SW480 (cell line): ENCODE measurements at regions not wholly inside any gene's neighbourhood (a gene's known extent, or its start where the extent isn't known, plus 50 kb on each side); places are given as distances from the start of the nearest gene placed in this dataset.

ENCODE experiments used
- DNase-seq: peaks from one replicate; pipeline ENCODE4 v3.0.0-alpha.2; 2016; ENCODE audit warnings: low spot score

DNA sequence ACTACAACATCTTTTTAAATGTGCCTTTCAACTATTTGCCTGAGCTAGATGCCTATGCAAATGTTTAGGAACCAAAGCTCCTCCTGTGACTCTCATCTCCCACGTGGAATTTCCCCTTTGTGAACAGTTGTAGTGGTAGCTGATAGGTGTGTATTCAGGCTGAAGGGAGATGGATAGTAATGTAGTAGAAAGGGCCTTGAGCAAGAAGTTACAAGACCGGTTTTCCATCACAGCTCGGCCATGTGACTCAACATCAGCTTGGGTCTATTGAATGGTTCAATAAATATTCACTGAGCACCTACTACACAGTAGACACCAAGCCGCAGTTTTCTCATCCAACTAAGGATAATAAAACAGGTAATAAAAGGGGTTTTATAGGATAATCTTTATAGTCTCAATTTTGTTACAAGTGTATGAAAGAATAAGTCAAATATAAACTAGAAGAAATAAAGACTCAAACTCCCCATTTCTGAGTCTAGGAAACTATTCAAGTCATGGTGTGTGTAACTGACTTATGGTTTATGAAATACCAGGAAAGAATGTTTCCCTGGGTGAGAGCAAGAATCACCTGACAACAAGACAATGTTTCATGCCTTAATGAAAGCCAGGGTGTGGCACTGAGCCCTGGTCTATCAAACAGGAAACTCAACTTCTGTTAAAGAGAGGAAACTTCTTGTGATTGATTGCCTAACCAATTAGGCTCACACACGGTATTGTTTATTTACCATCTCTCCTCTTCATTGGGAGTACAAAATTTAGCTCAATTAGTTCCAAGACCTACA, 187.1 kb upstream of the SPEF2 start:
- DNase-seq: no peak

DNA sequence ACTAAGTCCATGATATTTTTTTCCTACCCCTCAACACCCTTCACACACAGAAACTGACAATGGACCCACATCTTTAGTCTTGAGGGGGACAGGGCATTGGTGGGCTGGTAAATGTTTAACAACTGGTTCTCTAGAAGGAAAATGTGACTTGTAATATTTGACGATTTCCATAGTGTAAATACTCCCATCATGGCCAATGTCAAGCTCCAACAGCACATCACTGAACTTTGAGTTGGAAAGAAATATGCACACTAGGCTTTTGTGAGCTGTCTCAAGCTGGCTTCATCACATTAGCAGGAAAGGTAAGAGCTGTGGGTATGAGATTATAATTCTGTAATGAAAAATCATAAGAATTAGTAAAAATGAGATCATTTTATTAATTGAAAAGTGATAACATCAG, 189.9 kb upstream of the PRLR start:
- DNase-seq: no peak

DNA sequence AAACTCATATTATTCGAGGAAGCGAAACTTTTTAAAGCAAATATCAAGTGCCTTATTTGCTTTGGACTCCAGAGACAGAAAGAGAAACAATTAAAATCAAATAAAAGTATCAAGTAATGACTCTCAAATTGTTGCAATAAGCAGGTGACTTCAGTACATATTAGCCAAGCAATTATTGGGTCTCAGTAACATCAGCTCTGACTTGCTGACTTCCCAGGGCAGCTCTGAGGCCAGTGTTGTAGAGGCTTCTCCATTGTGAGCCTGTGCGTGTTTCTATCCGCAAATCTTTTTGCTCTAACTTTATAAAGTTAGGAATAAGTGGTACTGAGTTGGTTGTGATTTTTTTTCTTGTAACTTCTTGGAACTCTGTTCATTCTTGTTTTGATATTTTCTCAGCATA, 186.8 kb upstream of the PRLR start:
- no peak for DNase-seq

DNA sequence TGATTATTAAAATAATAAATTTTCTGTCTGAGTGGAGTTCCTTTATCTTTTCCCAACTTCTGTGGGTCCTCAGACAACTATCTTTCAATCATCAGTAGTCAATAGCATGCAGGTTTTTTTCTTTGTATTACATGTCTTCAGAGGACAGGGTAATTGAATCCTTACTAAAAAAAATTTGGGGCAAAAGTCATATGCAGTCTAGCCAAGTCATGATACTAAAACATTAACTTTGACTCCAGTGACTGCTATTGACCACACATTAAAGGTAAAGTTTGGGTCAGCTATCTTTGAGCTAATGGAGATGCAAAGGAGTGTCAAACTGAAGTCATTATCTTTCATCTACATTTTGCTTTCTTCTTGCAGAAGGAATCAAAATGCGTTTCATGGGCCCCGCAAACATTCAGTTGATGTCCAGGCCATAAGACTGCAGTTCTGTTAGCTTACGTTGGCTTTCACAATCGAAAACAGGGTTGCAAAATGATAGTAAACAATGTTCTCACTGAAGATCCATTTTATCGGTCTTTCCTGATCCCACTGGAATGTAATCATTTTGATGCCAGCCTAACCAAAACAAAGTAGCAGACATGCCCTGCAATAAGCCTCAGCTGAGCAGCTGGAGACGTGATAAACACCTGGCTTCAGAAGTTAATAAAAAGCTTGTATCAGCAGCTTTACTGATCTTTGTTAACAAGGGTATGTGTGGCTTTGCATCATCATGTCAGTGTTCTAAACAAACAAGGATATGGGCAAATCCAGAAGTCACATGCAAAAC, 186.1 kb upstream of the PRLR start:
- DNase-seq: peak; percentile 14

DNA sequence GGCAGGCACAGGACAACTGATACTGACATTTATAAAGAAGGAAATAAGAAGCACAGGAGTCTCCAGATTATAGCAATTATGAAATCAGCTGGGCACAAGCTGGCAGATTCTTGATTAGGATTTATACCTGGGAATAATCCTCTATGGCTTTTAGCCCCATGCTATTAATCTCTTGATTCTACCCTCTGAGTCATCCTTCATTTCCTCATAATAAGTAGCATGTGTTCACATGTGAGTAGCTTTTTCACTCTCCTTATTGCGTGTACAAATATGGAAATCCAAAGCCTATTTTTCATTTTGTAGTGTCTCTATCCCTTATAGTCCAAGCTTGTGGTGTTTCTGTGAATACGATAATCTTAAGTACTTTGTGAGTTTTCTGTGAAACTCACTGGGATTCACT, 185.0 kb upstream of the PRLR start:
- no peak for DNase-seq

DNA sequence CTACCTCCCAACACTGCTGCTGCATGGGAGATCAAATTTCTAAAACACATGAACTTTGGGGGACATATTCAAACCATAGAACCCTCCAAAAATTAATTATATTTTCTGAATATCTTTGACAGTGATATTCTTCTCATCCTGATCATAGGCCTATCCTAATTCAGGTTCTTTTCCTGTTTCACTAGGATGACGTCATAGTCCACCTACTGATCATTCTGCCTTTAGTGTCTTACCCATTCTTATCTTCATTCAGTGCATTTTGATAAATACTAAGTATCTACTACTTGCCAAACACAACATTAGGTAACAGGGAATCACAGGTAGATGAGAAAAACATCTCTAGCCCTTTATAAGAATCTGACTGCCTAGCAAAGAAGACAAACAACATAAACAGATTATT, 179.1 kb upstream of the PRLR start:
- DNase-seq: no peak

DNA sequence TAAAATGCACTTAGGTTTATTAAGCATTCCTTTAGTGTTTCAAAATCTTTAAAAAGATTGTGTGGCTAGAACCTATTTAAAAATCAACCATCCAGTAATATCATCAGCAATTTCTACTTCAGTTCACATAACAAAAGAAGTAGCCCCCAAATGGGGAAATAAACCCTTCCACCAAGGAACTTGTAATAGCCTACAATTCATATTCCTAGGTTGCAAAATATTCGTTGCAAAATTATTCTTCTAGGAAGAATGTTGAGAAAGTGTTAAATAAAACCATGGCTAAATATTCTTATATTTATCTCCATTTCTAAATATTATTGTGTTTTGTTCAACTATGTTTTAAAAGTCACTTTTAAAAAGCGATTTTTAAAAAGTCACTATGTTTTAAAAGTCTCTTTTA, 177.9 kb upstream of the PRLR start:
- DNase-seq: no peak

DNA sequence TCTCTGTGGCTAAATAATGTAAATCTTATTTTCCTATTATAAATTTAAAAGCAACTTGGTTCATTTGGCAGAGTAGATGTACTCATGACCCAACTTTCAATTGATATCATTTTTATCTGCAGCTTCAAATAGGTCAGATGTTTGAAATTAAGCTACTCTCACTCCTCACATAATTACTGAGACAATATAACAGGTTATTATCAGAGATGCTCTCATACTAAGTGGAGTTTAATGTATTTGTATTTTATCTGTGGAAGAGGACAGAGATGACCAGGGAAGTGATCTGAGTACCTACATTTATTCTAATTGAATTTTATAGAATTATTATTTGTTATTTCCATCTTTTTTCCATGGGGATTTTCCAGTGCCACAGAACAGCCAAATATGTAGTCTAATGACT, 177.4 kb upstream of the PRLR start:
- no peak for DNase-seq

DNA sequence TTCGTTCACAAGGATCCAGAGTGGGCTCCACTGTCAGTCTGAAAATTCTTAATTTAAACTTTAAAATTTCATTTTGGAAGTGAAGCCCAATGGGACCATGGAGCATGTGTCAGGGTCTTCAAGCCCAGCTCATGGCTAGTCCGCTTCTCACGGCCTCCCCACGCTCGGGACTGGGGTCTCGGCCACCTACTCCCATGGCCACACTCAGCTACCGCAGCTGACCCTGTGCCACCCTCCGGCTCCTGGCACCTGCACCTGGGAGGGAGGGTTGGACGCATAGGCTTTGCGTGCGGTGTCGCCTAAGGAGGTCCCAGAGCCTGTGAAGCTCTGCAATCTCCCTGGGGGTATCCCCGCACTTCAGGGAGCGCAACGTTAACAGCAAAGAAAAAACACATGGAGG, 175.7 kb upstream of the PRLR start:
- DNase-seq: no peak

DNA sequence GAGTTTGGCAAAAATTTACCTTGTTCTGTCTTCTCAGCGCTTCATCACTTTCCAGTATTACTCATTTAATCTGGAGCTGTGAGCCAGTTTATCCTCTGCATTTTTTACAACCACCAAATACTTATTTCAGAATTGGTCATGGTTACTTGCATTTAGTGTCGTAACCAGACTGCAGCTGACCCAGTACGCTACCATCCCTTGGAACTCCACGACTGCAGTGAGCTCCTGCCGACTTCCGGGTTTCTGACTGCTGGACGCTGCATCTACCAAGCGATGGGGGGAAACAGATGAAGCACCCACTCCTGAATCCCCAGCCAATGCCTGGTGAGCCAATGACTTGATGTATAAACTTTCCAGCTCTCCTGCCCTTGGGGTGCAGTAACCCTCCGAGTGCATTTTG, 174.4 kb upstream of the PRLR start:
- no peak for DNase-seq

DNA sequence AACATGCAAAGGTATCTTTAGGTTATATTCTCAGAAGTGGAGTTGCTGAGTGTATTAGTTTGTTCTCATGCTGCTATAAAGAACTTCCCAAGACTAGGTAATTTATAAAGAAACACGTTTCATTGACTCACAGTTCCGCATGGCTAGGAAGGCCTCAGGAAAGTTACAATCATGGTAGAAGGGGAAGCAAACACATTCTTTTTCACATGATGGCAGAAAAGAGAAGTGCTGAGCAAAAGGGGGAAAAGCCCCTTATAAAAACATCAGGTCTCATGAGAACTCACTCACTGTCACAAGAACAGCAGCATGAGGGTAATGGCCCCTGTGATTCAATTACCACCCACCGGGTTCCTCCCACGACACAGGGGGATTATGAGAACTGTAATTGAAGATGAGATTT, 163.6 kb upstream of the PRLR start:
- no peak for DNase-seq

DNA sequence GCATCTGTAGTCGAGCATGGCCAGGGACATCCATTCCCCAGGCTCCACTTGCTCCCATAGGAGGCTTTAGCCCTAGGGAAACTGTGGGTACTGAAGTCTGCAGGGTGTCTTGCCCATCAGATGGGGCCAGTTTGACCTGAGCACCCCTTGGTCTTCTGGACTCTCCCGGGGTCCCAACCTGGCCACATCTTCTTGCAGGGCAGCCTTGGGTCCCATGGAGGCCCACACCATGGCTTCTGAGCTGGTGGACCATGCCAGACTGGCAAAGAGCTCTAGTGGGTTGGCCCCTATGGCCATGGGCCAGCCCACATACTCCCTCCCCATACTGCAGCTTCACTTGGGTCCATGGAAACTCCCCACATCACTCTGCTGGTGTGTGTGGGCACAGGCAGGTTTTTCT, 154.4 kb upstream of the PRLR start:
- no peak for DNase-seq

DNA sequence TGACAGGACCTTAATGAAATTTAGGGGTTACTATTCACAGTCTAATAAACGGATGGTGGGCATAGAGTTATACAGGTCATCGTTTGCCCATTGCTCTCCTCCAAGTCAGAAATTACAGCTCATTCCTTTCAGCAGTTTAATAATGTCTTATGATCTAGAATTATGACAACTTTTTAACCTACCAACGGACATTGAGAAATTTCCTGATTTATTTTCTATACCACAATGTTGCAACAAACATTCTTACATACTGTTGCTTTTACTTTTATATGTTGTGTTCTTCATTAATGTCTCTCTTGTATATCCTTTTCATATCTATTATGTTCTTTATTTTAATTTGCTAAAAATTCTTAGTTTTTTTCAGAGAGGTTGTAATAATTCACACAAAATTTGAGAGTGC, 152.8 kb upstream of the PRLR start:
- no peak for DNase-seq

DNA sequence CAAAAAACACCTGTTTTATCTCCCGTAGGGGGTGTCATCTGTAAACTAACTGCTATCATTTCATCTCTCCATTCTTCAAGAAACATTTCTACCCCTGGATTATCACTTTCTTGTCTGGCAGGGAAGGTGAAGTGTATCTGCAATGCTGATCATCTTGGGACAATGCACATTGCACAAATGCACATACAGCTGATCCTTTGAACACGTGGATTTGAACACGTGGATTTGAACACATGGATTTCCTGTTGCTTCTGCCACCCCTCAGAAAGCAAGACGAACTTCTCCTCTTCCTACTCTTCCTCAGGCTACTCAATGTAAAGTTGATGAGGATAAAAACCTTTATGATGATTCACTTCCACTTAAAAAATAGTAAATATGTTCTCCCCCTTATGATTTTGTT, 147.4 kb upstream of the PRLR start:
- DNase-seq: no peak

DNA sequence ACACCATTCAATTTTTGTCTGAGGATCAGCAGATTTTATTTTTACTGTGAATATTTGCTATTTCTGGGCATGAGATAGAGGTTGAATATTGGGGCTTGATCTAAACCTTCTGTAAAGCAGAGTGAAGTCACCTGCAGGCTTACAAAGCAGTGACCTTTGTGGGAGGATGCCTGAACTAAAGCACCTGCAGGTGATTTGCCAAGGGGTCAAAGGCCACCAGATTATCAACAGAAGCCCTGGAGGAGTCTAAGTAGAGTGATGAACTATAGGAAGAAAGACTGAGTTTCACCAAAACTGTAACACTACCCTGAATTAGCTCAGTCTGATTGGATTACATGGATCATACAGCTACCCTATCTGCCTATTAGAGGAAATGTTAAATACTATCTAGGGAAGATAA, 144.3 kb upstream of the PRLR start:
- no peak for DNase-seq

DNA sequence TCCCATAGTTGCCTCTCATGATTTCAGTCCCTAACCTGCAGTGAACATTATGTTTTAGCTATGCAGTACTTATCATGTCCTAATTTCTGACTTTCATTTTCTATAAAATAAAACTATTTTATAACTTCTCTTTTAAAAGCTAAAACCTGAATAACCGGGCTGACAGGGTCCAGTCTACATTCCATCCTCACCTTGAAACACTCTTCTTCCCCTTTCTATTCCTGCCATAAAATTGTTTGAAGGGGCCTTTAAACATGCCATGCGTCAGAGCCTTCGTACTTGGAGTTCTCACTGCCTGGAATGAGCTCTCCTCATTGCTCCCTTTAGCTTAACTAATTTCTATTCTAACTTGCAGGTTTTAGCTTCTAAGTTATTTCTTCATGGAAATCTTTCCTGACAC, 143.0 kb upstream of the PRLR start:
- DNase-seq: no peak

DNA sequence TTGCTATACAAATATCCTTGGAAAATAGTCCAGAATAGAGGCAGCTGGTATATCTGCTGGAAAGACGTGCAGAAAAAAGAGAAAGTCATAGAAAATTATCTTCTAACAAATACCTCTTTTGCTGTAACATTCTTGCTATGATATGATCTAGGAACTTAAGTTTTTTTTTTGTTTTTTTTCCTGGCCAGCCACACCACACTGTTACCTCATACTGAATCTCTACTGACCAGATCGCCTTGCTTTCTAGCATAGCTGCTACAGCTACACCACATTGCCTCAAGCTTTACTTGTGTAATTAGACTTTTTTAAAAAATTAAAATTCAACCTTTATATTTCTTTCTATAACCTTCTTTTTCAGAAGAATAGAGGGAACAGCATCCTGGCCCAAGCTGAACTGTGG, 142.2 kb upstream of the PRLR start:
- no peak for DNase-seq

DNA sequence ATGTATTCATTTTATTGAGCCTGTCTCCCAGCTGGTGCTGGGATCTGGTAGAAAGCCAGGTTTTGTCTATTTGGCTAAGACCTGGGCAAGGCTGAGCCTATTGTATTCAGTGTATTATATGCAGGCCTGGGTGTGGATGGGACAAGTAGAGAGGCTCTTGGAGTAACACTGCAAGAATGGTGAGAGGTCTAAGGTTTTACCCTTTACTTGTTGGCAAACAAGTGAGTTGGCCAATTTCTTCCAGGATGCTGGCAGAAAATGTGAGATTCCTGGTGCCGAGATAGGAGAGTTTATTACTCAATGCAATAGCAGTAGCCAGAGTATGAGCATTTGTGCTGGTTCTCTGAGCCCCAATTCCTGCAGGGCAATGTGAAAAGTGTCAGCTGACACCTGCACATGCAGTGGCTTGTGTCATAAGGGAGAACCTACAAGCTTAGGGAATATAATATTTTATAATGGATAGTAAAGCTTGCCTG, 141.7 kb upstream of the PRLR start:
- DNase-seq: no peak

DNA sequence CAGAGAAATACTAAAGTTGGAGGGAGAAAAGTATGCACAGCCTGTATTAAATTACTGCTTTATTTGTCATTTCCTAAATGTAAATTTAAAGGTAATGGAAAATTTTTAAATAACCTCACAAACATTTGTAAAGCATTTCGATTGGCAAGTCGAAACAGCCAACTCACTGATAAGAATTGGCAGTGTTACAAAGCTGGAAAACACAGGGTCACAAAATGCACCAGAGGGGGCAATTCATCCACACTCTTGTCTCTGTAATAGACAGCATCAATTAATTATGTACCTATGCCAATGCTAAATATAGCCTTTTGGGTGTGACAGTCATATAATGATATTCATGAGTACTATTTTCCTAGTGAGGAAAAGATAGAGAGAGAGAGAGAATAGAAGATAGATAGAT, 140.6 kb upstream of the PRLR start:
- no peak for DNase-seq

DNA sequence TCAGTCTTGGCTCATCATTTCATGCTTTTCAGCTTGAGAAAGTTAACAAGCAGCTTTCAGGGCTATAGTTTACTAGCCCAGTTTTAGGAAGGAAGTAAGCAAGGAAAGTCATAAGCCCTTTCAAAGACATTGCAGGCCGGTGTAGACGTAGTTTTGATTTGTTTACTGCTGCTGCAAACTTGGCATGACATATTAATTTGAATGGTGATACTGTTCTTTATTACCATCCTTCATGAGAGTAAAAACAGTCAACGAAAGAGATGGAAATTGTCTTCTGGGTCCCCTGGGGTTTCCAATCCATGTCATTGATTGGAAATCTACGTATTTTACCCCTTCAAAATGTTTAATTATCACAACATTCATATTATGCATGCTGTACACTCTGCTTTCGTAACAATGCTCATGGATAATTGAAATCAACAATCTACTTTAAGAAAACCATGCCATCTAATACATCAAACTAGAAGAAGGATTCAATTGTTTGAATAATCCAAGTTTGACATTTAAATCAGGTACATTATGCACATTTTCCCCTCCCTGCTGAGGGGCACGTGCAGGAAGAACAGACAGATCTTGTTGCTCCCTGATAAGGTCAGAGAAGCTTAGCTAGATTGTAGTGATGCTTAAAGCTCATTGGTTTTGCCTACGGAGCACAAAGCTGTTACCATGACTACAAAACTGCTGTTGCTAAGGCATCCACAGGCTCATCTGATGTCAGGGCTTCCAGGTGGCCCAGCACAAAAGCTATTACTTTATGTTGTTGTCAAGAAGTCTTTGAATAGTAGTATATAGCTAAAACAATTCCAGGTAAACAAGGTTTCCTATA, 139.9 kb upstream of the PRLR start:
- no peak for DNase-seq

DNA sequence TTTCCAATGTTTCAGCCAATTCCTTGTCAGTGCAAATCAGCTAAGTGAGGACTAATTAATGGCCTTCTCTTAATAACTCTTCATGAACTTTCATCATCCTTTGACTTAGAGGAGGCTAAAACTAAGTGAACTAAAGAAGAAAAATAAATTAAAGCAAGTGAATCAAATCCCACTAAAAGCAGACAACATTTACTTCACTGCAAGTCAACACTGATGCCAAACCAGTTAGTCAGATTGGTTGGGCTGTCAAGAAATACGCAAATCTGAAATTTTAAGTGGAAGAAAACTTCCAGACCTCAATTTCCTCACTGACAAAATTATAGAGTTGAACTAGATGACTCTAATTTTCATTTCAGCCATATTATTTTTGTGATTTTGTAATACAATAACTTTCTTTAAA, 137.2 kb upstream of the PRLR start:
- no peak for DNase-seq

DNA sequence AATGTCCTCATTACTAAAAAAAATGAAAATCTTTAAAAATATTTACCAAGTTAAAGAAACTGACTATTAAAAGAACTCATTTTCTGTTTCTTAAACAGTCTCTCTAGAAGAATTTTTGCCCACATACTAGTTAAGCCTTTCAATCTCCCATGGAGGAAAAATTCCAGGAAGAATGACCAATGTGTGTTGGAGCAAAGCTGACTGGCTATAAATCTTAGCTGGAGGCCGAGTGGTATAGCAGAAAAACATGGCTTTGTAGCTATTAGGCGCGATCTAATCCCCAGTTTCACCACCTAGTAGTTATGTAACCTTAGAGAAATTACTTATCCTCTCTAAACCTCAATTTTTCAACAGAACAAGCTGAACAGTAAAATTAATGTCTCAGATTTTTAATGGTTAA, 135.5 kb upstream of the PRLR start:
- no peak for DNase-seq

DNA sequence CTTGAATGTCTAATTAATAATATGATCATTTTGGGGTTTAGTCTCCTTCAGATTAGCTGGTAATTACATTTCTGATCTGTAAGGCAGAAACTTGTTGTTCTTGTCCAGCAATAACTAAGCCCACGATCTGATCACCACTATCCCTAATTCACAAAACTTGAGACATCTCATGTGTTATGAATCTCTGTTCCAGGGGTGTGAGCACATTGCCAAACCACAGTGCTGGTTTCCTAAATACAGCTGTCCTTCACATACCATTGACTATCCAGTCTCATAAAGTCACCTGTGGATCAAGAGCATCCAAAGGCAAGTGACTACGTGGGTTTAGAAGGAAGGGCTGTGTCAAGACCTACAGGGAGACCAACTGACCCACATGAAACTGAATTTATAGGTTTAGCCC, 134.1 kb upstream of the PRLR start:
- DNase-seq: no peak
